Prostate gland (tissue), 2 donors: ENCODE measurements at regions not wholly inside any gene's neighbourhood (a gene's known extent, or its start where the extent isn't known, plus 50 kb on each side); places are given as distances from the start of the nearest gene placed in this dataset.

ENCODE experiments used
- POLR2A ChIP-seq: fragments of 450-650 bp; IDR thresholded peaks from one replicate; pipeline ENCODE4 v1.6.1; 2016; ENCODE audit warnings: antibody characterized with exemption, mild to moderate bottlenecking
- POLR2AphosphoS5 ChIP-seq: sonication (generic); formaldehyde crosslinking; IDR thresholded peaks from one replicate; pipeline ENCODE4 v1.6.1; 2017; ENCODE audit warnings: antibody characterized with exemption
- TF ChIP-seq, protein P1 (sequence below), 4 experiments: fragments of 200-600 bp in 2 of 4; fragments of 450-650 bp in 2 of 4; sonication (generic) in 2 of 4; IDR thresholded peaks; 1 replicate in 3 of 4; 2 replicates in 1 of 4; pipeline ENCODE4 v1.5.1; 2016 to 2019; ENCODE audit warnings: antibody characterized with exemption in 4 of 4, mild to moderate bottlenecking in 2 of 4, moderate library complexity in 2 of 4

DNA sequence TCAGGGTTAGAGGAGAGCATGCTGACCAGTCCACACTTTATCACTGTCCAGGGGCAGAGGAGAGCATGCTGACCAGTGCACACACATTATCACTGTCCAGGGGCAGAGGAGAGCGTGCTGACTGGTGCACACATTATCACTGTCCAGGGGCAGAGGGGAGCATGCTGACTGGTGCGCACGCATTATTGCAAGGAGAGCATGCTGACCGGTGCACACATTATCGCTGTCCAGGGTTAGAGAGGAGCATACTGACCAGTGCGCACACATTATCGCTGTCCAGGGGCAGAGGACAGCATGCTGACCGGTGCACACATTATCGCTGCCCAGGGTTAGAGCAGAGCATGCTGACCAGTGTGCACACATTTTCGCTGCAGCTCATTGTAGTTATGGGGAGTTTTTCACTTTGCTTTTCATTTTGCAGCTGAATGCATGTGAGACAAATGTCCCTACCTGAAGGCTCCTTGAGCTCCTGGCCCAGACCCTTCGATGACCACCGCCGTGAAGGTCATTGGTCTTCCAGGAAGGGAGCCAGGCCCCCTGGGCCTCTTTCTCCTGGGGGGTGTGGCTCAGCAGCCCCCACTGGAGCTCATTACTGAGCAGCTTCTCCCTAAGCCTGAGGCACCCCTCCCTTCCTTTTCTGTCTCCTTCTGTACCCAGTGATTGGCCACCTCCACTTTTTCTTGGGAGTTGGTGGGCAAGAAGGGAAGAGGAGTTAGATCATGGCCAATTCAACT, 178.8 kb upstream of the AFDN start:
- TF ChIP-seq, protein P1, sequence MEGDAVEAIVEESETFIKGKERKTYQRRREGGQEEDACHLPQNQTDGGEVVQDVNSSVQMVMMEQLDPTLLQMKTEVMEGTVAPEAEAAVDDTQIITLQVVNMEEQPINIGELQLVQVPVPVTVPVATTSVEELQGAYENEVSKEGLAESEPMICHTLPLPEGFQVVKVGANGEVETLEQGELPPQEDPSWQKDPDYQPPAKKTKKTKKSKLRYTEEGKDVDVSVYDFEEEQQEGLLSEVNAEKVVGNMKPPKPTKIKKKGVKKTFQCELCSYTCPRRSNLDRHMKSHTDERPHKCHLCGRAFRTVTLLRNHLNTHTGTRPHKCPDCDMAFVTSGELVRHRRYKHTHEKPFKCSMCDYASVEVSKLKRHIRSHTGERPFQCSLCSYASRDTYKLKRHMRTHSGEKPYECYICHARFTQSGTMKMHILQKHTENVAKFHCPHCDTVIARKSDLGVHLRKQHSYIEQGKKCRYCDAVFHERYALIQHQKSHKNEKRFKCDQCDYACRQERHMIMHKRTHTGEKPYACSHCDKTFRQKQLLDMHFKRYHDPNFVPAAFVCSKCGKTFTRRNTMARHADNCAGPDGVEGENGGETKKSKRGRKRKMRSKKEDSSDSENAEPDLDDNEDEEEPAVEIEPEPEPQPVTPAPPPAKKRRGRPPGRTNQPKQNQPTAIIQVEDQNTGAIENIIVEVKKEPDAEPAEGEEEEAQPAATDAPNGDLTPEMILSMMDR (IDR thresholded peaks at IDR 0.05): no peak
- TF ChIP-seq POLR2A (no peak), POLR2AphosphoS5 (no peak)
